Skin epidermis (tissue), 12 donors: ENCODE measurements at regions not wholly inside any gene's neighbourhood (a gene's known extent, or its start where the extent isn't known, plus 50 kb on each side); places are given as distances from the start of the nearest gene placed in this dataset.
"Not testable (repeated sequence)": the region's sequence is repeated elsewhere in the genome, so short reads cannot be mapped to it uniquely, and the experiment has no call there.

Experiments
- H3K27ac ChIP-seq, 21 experiments: fragments of 200-600 bp; sonication (generic) in 11 of 21; one replicate each; pipeline ENCODE4 v1.5.0; 2020; ENCODE audit warnings: mild to moderate bottlenecking in 3 of 21, inconsistent platforms in 2 of 21, moderate library complexity in 2 of 21
- H3K4me3 ChIP-seq, 7 experiments: fragments of 200-600 bp; sonication (generic) in 2 of 7; one replicate each; pipeline ENCODE4 v1.5.0; 2020; ENCODE audit warnings: inconsistent platforms in 2 of 7, mild to moderate bottlenecking in 2 of 7, moderate library complexity in 1 of 7

GRCh38 chr6:69494595-69494994, 302.2 kb downstream of the LMBRD1 start:
- no peak overlapping the region for H3K4me3 ChIP-seq
- H3K27ac ChIP-seq: no peak overlapping the region

- H3K27ac ChIP-seq: no peak overlapping the region
- no peak overlapping the region for H3K4me3 ChIP-seq
Measured at GRCh38 chr6:69489970-69490369, 306.8 kb downstream of the LMBRD1 start.

- Histone ChIP-seq H3K4me3 (no peak overlapping the region), H3K27ac (no peak overlapping the region)
Measured at GRCh38 chr6:69487688-69488087, 309.1 kb downstream of the LMBRD1 start.

- Histone ChIP-seq H3K27ac (no peak overlapping the region), H3K4me3 (no peak overlapping the region)
Measured at GRCh38 chr6:69466979-69467570, 329.7 kb downstream of the LMBRD1 start.

GRCh38 chr6:69465866-69466265, 330.9 kb downstream of the LMBRD1 start:
- Histone ChIP-seq H3K27ac (no peak overlapping the region), H3K4me3 (no peak overlapping the region)

- Histone ChIP-seq H3K4me3 (no peak overlapping the region), H3K27ac (no peak overlapping the region)
Measured at GRCh38 chr6:69456086-69456485, 340.7 kb downstream of the LMBRD1 start.

GRCh38 chr6:69454619-69455018, 342.2 kb downstream of the LMBRD1 start:
- not testable (repeated sequence) for H3K4me3 ChIP-seq, H3K27ac ChIP-seq

GRCh38 chr6:69450493-69450892, 346.3 kb downstream of the LMBRD1 start:
- not testable (repeated sequence) for H3K27ac ChIP-seq, H3K4me3 ChIP-seq

- Histone ChIP-seq H3K27ac (no peak overlapping the region), H3K4me3 (no peak overlapping the region)
Measured at GRCh38 chr6:69449887-69450286, 346.9 kb downstream of the LMBRD1 start.
